Activated naive CD4-positive, alpha-beta T cell treated with anti-CD3 and anti-CD28 coated beads, Interleukin-2, amount 50 U/mL, for 24 hours (primary cell): ENCODE measurements at regions not wholly inside any gene's neighbourhood (a gene's known extent, or its start where the extent isn't known, plus 50 kb on each side); places are given as distances from the start of the nearest gene placed in this dataset.
"Not testable (repeated sequence)": the region's sequence is repeated elsewhere in the genome, so short reads cannot be mapped to it uniquely, and the experiment has no call there.

Source experiments
- H3K27ac Mint-ChIP-seq: one replicate; pipeline ENCODE4 v1.8.0; 2021; ENCODE audit warnings: mild to moderate bottlenecking, mixed read lengths
- H3K27me3 Mint-ChIP-seq: one replicate; pipeline ENCODE4 v1.8.0; 2021; ENCODE audit warnings: mixed read lengths
- H3K36me3 Mint-ChIP-seq: one replicate; pipeline ENCODE4 v1.8.0; 2021; ENCODE audit warnings: mixed read lengths
- H3K4me1 Mint-ChIP-seq: one replicate; pipeline ENCODE4 v1.8.0; 2021; ENCODE audit warnings: mixed read lengths
- H3K4me3 Mint-ChIP-seq: one replicate; pipeline ENCODE4 v1.8.0; 2021; ENCODE audit warnings: mild to moderate bottlenecking, mixed read lengths
- H3K9me3 Mint-ChIP-seq: one replicate; pipeline ENCODE4 v1.8.0; 2021; ENCODE audit warnings: mixed read lengths

GRCh38 chrX:139008185-139008584 is 296.7 kb upstream of the FGF13 start:
- H3K4me3 Mint-ChIP-seq: no peak overlapping the region
- H3K27ac Mint-ChIP-seq: no peak overlapping the region
- H3K27me3 Mint-ChIP-seq: no peaks in the 10 kb centered on the region
- no peaks in the 10 kb centered on the region for H3K36me3 Mint-ChIP-seq
- H3K4me1 Mint-ChIP-seq: no peaks in the 10 kb centered on the region
- no peaks in the 10 kb centered on the region for H3K9me3 Mint-ChIP-seq

- H3K27ac Mint-ChIP-seq, H3K36me3 Mint-ChIP-seq, H3K4me3 Mint-ChIP-seq, H3K9me3 Mint-ChIP-seq, H3K27me3 Mint-ChIP-seq, H3K4me1 Mint-ChIP-seq: not testable (repeated sequence)
Measured at GRCh38 chrX:139003856-139004527, 292.5 kb upstream of the FGF13 start.

- no peaks in the 10 kb centered on the region for H3K9me3 Mint-ChIP-seq
- no peaks in the 10 kb centered on the region for H3K4me1 Mint-ChIP-seq
- no peaks in the 10 kb centered on the region for H3K27me3 Mint-ChIP-seq
- no peaks in the 10 kb centered on the region for H3K36me3 Mint-ChIP-seq
- H3K27ac Mint-ChIP-seq: no peak overlapping the region
- H3K4me3 Mint-ChIP-seq: no peak overlapping the region
Measured at GRCh38 chrX:139002319-139002718, 290.8 kb upstream of the FGF13 start.

- Mint-ChIP-seq H3K27me3 (no peaks in the 10 kb centered on the region), H3K4me1 (no peaks in the 10 kb centered on the region), H3K36me3 (no peaks in the 10 kb centered on the region), H3K4me3 (no peak overlapping the region), H3K9me3 (no peaks in the 10 kb centered on the region), H3K27ac (no peak overlapping the region)
Measured at GRCh38 chrX:138996268-138996667, 284.8 kb upstream of the FGF13 start.

- no peaks in the 10 kb centered on the region for H3K27me3 Mint-ChIP-seq
- no peaks in the 10 kb centered on the region for H3K36me3 Mint-ChIP-seq
- H3K27ac Mint-ChIP-seq: no peak overlapping the region
- H3K4me3 Mint-ChIP-seq: no peak overlapping the region
- no peaks in the 10 kb centered on the region for H3K4me1 Mint-ChIP-seq
- no peaks in the 10 kb centered on the region for H3K9me3 Mint-ChIP-seq
Measured at GRCh38 chrX:138995458-138995857, 283.9 kb upstream of the FGF13 start.

GRCh38 chrX:138990425-138990824 is 278.9 kb upstream of the FGF13 start:
- H3K27ac Mint-ChIP-seq, H3K4me1 Mint-ChIP-seq, H3K27me3 Mint-ChIP-seq, H3K36me3 Mint-ChIP-seq, H3K4me3 Mint-ChIP-seq, H3K9me3 Mint-ChIP-seq: not testable (repeated sequence)

GRCh38 chrX:138986866-138987265 is 275.3 kb upstream of the FGF13 start:
- no peaks in the 10 kb centered on the region for H3K9me3 Mint-ChIP-seq

GRCh38 chrX:138986235-138986634 is 274.7 kb upstream of the FGF13 start:
- no peaks in the 10 kb centered on the region for H3K4me1 Mint-ChIP-seq
- H3K9me3 Mint-ChIP-seq: no peaks in the 10 kb centered on the region
- H3K4me3 Mint-ChIP-seq: no peak overlapping the region
- no peaks in the 10 kb centered on the region for H3K36me3 Mint-ChIP-seq
- H3K27ac Mint-ChIP-seq: no peak overlapping the region
- H3K27me3 Mint-ChIP-seq: no peaks in the 10 kb centered on the region

More at GRCh38 chrX:138986866-138987265, 275.3 kb upstream of the FGF13 start:
- Mint-ChIP-seq H3K27ac (no peak overlapping the region), H3K27me3 (no peaks in the 10 kb centered on the region), H3K36me3 (no peaks in the 10 kb centered on the region), H3K4me3 (no peak overlapping the region), H3K4me1 (no peaks in the 10 kb centered on the region)

- Mint-ChIP-seq H3K27ac (no peak overlapping the region), H3K4me3 (no peak overlapping the region), H3K36me3 (no peaks in the 10 kb centered on the region), H3K4me1 (no peaks in the 10 kb centered on the region), H3K9me3 (no peaks in the 10 kb centered on the region), H3K27me3 (no peaks in the 10 kb centered on the region)
Measured at GRCh38 chrX:138982365-138982764, 270.8 kb upstream of the FGF13 start.

- Mint-ChIP-seq H3K9me3 (peaks cover 4% of the 10 kb centered on the region), H3K27me3 (no peaks in the 10 kb centered on the region)
Measured at GRCh38 chrX:138964501-138964900, 253.0 kb upstream of the FGF13 start.

GRCh38 chrX:138962419-138962818 is 250.9 kb upstream of the FGF13 start:
- not testable (repeated sequence) for H3K27me3 Mint-ChIP-seq, H3K27ac Mint-ChIP-seq, H3K9me3 Mint-ChIP-seq, H3K4me1 Mint-ChIP-seq, H3K4me3 Mint-ChIP-seq, H3K36me3 Mint-ChIP-seq

More at GRCh38 chrX:138964501-138964900, 253.0 kb upstream of the FGF13 start:
- Mint-ChIP-seq H3K4me3 (no peak overlapping the region), H3K4me1 (no peaks in the 10 kb centered on the region), H3K27ac (no peak overlapping the region), H3K36me3 (no peaks in the 10 kb centered on the region)

- Mint-ChIP-seq H3K27me3 (no peaks in the 10 kb centered on the region), H3K4me3 (no peak overlapping the region), H3K36me3 (no peaks in the 10 kb centered on the region)
Measured at GRCh38 chrX:138954976-138955375, 243.5 kb upstream of the FGF13 start.

GRCh38 chrX:138946926-138947325 is 235.4 kb upstream of the FGF13 start:
- H3K27me3 Mint-ChIP-seq: no peaks in the 10 kb centered on the region
- H3K4me1 Mint-ChIP-seq: no peaks in the 10 kb centered on the region
- H3K27ac Mint-ChIP-seq: no peak overlapping the region
- H3K9me3 Mint-ChIP-seq: no peaks in the 10 kb centered on the region
- H3K36me3 Mint-ChIP-seq: no peaks in the 10 kb centered on the region
- no peak overlapping the region for H3K4me3 Mint-ChIP-seq

More at GRCh38 chrX:138954976-138955375, 243.5 kb upstream of the FGF13 start:
- H3K27ac Mint-ChIP-seq: no peak overlapping the region
- H3K9me3 Mint-ChIP-seq: no peaks in the 10 kb centered on the region
- H3K4me1 Mint-ChIP-seq: no peaks in the 10 kb centered on the region

GRCh38 chrX:138945219-138945618 is 233.7 kb upstream of the FGF13 start:
- H3K27ac Mint-ChIP-seq: no peak overlapping the region
- no peaks in the 10 kb centered on the region for H3K4me1 Mint-ChIP-seq
- no peak overlapping the region for H3K4me3 Mint-ChIP-seq
- H3K27me3 Mint-ChIP-seq: no peaks in the 10 kb centered on the region
- no peaks in the 10 kb centered on the region for H3K36me3 Mint-ChIP-seq
- no peaks in the 10 kb centered on the region for H3K9me3 Mint-ChIP-seq

- Mint-ChIP-seq H3K36me3 (no peaks in the 10 kb centered on the region), H3K27ac (no peak overlapping the region), H3K9me3 (no peaks in the 10 kb centered on the region), H3K27me3 (no peaks in the 10 kb centered on the region), H3K4me1 (no peaks in the 10 kb centered on the region), H3K4me3 (no peak overlapping the region)
Measured at GRCh38 chrX:138939038-138939437, 227.5 kb upstream of the FGF13 start.

- no peak overlapping the region for H3K4me3 Mint-ChIP-seq
- no peaks in the 10 kb centered on the region for H3K4me1 Mint-ChIP-seq
- H3K27me3 Mint-ChIP-seq: no peaks in the 10 kb centered on the region
- no peaks in the 10 kb centered on the region for H3K36me3 Mint-ChIP-seq
- no peak overlapping the region for H3K27ac Mint-ChIP-seq
- no peaks in the 10 kb centered on the region for H3K9me3 Mint-ChIP-seq
Measured at GRCh38 chrX:138938003-138938402, 226.5 kb upstream of the FGF13 start.

- Mint-ChIP-seq H3K4me3 (no peak overlapping the region), H3K36me3 (no peaks in the 10 kb centered on the region), H3K27me3 (no peaks in the 10 kb centered on the region), H3K4me1 (no peaks in the 10 kb centered on the region), H3K9me3 (no peaks in the 10 kb centered on the region), H3K27ac (no peak overlapping the region)
Measured at GRCh38 chrX:138931212-138931611, 219.7 kb upstream of the FGF13 start.
